ENCODE measurements at regions not wholly inside any gene's neighbourhood (a gene's known extent, or its start where the extent isn't known, plus 50 kb on each side); places are given as distances from the start of the nearest gene placed in this dataset.

GRCh38 chr5:158644301-158644700 is 455.4 kb downstream of the EBF1 start:
- no peak for DNase-seq

GRCh38 chr5:158643840-158644239 is 455.9 kb downstream of the EBF1 start:
- DNase-seq = no peak

- DNase-seq = no peak
Measured at GRCh38 chr5:158642879-158643278, 456.8 kb downstream of the EBF1 start.

DNA sequence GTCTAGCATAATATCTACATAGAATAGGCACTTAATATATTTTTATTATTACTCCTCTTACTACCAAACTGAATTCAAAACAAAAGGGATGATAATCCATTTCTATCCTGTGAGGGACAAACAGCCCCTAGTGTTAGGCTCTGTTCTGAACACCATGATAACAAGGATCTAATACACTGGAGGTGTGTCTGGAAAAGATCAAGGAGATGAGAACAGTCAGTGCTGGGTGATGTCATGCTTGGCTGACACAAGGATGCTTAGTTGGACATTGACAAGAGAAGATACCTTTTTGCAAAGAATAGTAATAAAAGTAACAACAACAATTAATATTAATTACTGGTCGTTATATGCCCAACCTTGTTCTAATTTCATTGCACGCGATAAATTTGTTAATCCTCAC is 458.7 kb downstream of the EBF1 start:
- DNase-seq = no peak

DNA sequence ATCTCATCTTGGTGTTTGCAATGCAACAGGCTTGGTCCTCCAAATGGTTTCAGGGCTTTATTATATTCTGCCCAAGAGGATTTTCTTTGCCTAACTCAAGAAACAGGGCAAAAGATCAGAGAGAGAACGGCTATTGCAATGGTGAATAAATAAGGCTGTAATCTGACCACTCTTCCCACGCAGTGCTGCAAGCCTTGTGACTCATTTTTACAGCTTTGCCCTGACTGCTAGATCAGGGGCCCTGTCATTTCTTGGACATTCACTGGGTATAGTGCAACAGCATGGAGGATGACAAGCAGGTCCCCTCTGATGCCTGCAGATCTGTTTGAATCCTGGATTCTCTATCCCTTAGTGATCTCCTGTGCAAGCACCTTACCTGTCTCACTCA is 459.1 kb downstream of the EBF1 start:
- DNase-seq = no peak

GRCh38 chr5:158639881-158640592 is 459.7 kb downstream of the EBF1 start:
- no peak for DNase-seq

- DNase-seq = no peak
Measured at GRCh38 chr5:158638396-158638795, 461.3 kb downstream of the EBF1 start.

DNA sequence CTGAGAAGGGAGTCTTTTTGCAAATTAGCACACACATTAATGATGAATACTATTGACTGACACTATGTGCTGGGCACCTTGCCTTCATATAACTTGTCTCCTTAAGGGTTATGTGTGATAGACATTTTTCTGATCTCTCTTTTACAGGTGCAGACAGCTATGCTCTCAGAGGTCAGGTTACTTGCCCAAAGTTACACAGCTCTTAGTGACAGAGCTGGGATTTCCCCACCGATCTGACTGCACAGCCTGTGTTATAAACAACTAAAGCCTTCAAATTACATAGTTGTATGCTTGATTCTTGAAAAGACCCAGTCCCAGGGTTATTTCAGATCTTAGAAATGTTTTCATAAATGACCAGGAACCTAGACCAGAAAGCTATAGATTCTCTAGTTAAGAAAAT is 462.7 kb downstream of the EBF1 start:
- no peak for DNase-seq

DNA sequence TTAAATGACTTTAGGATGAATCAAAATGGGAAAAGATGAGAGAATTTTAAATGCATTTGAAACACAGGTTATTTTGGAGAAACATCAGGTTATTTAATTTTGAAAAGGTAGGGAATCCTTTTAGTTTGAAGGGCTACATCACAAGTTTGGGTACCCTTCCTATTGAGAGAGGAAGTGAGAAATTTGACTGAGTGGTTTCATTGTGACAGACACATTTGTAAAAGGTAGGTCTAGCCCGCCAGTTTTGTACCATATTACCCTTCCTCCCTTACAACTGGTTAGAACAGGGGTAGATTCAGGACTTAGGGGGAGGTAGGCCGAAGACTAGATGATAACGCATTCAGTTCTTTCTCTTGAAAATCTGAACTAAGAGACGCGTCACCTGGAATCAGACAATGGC is 464.2 kb downstream of the EBF1 start:
- DNase-seq = no peak

DNA sequence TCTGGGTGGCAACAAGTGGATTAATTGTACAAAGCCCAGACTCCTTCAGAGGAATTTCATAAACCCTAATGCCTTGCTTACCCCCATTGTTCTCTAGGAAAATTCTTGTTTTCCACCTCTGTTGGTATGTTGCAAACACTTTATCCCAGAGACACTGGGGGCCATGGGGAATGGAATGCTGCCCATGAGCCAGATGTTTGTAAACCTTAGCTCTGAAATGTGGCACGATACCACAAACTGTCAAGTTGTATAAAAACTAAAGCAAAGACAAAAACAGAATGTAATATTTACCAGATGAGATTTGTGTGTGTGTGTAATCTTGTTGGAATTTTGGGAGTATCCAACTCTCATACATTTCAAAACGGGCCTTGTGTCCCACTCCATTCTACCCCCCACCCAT is 465.0 kb downstream of the EBF1 start:
- no peak for DNase-seq

DNA sequence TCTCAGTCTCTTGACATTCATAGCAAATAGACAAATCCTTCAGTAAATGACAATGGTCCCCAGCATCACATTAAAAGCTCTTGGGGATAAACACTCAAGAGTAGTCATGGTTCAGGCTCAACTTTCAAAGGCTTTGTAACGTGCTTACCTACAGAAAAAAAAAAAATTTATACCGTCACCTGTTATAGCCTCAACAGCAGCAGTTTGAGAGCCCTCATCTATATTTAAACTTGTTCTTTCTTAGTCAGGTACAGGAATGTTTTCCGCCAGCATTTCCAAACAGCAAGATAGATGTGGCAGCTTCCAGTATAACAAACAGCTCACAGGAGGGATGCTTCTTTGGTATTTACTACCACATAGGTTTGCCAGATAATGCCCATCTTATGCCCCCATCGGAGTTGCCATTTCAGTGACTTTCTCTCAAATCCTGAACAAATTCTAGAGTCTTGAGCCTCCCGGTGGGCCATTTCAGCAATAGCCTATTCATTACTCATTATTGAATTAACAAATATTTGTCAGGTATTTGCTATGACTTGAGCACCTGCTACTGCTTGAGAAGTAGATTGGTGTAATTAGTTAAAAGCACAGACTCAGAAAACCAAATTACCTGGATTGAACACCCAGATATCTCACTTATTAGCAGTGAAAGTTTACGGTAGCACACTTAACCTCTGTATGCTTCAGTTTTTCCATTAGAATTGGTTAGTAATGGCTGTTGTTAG is 470.0 kb downstream of the EBF1 start:
- DNase-seq = no peak

GRCh38 chr5:158626718-158627117 is 473.0 kb downstream of the EBF1 start:
- no peak for DNase-seq

DNA sequence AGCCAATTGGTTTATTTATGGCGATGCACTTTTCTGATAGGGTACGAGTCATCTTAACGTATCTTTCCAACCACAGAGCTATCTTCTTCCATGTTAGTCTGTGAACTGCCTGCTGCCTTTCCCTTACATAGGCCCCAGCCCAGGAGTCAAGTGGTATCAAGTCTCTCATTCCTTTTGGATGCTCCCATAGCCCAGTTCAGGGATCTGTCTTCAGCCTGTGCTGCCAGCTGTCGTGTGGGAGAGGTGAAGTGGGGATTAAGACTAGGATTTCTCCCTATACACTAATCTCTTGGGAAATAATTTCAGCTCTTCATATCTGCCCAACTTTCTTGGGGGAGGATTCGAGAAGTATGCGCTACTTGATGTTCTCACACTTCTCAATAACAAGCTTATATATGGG is 475.7 kb downstream of the EBF1 start:
- no peak for DNase-seq

- DNase-seq = no peak
Measured at GRCh38 chr5:158621391-158621790, 478.3 kb downstream of the EBF1 start.

GRCh38 chr5:158619083-158619788 is 480.5 kb downstream of the EBF1 start:
- DNase-seq = no peak

DNA sequence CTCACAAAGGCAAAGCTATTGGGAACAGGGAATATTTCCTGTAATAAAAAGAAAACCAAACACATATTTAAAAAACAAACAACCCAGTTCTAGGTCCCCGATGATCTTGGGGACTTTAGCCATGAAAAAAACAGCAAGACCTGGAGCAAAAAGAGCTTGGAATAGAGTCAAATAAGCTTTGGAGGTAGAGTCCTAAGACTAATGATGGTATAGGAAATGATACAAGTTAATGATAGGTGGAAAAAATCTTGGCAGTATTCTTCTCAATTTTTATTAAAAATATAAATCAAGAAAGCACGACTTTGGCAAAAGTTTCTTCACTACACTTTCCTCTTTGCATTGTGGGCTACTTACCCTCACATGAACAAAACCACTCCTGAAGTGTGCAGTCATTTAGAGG is 481.5 kb downstream of the EBF1 start:
- no peak for DNase-seq

DNA sequence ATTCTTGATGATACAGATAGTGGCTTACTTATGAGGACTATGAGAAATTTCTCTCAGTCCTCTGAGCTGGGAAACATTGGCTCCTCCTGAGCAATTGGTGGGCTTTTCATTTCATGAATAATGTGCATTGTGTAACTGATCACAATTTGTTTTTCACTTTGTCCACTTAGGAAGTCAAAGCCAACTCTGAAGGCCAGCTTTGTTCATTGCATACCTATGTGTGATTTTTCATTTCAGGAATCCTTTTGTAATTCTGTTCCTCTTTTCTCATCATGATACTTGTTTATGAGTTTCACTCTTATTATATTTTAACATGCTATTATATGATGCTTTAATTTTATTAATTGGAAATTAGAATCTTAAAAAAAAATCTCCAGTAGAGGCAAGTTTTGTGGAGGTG is 483.0 kb downstream of the EBF1 start:
- DNase-seq = no peak

GRCh38 chr5:158614951-158615350 is 484.8 kb downstream of the EBF1 start:
- DNase-seq = no peak

DNA sequence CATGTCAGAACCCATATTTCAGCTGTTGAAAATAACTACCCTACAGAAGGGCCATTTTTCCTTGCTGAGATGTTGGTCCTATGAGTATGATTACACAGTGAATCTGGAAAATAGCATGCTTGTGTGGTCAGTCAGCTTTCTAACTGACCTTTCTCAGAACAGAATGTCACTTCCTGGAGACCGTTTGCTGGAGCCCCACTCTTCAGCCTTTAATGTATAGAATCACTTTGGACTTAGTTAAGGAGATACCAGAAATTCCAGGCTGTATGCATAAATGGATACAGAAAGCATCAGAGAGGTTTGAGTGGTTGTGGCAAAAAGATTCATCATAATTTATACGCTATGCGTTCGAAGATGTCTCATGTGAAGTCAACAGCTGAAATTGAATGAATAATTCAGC is 488.1 kb downstream of the EBF1 start:
- DNase-seq = no peak

DNA sequence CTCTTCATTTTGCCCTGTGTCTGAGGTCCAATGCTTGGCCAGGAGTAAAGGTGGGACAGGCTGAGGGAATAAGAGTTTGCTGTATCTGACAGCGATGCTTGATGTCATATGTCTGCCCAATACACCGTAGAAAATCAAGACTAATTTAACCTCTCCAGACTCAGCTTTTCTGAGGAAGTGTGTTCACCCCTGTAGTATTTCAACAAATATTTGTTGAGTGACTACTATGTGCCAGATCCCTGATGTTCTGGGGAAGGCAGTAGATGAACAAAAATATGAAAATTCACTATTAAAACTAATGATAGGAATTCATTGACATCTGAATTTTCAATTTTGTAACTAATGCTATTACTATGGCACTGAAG is 489.7 kb downstream of the EBF1 start:
- no peak for DNase-seq

DNA sequence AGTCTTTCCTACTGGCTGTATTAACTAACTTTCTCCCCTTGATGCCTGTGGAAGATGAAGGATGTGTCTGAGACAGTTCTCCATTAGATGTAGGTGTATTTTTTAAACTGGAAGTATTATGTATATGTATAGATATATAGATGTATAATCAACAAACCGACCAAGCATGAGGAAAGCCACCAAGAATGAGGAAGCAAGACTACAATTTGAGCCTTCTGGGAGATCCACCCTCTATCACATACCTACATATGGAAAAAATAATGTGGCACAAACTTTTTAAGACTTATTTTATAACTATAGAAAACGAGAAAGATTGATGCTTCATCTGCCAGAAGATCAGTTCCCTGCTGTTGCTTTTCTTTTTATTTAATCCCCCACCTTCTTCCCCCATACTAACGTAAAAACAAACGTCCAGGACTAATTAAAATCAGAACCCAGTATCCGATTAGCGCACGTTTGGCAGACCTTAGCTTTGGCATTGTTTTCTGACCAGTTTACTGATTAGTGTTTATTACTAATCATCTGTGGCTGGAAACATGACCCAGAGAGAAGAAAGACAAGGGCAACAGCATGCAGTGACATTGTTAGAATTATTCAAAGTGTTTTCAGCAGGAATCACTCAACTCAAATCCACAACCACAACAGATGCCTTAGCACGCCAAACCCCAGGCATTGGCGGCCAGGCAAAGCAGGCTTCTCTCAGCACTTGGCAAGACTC is 490.2 kb downstream of the EBF1 start:
- DNase-seq = no peak

GRCh38 chr5:158607088-158607487 is 492.6 kb downstream of the EBF1 start:
- no peak for DNase-seq

DNA sequence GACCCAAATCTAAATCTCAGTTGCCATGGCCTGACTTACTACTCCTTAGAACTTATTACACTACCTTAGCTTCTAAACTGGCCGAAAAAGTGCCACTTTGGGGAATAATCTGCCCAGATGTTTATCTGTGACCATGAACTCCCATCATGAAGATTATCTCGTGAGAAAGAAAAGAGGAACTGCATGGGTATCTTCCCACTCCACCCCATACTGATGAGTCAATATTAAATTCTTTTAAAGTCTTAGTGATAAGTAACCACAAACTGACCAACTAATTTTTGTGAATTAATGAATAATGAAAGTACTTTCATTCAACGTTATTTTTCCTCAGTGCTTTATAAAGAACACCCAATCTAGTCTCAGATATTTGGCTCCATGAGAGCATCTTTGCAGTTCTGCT is 493.5 kb downstream of the EBF1 start:
- DNase-seq = no peak

DNA sequence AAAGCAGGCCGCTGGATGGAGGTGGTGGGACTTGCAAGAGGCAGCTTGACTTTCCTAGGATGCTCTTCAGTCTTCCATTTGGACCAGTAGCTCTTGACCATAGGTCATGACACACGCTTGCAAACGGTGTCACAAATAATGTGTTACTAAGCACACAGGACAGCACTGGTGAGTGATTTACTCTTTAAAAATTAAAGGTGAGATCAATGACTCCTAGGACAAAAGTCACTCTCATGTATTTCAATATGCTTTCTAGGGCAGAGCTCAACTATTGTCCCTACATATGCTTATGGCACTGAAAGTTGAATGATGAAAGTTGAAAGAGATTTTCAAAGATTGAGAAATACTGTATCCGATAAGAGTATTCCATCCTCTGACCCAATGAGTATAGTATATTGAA is 496.7 kb downstream of the EBF1 start:
- no peak for DNase-seq

Data from RPMI8226 (cell line).